ENCODE measurements at regions not wholly inside any gene's neighbourhood (a gene's known extent, or its start where the extent isn't known, plus 50 kb on each side); places are given as distances from the start of the nearest gene placed in this dataset.

DNA sequence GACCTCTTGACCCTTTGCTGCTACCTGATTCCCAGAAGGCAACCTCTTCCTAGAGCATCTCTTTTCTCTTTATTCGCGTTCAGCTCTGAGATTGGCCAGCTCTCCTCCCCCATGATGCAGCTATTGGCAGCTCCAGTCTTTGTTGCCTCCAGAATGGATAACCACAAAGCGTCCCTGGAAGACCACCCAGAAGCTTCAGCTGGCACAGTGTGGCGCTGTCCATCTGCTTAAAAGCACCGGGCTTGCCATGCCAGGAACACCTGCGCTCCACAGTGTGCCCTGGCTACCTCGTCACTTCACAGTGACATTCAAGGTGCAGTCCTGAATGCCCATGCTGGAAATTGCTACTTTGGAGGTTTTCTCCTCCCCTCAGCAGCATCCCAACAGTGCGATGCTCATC lies 353.9 kb downstream of the LMO4 start:
- DNase-seq (ENCODE audit: low read depth) = no peak

DNA sequence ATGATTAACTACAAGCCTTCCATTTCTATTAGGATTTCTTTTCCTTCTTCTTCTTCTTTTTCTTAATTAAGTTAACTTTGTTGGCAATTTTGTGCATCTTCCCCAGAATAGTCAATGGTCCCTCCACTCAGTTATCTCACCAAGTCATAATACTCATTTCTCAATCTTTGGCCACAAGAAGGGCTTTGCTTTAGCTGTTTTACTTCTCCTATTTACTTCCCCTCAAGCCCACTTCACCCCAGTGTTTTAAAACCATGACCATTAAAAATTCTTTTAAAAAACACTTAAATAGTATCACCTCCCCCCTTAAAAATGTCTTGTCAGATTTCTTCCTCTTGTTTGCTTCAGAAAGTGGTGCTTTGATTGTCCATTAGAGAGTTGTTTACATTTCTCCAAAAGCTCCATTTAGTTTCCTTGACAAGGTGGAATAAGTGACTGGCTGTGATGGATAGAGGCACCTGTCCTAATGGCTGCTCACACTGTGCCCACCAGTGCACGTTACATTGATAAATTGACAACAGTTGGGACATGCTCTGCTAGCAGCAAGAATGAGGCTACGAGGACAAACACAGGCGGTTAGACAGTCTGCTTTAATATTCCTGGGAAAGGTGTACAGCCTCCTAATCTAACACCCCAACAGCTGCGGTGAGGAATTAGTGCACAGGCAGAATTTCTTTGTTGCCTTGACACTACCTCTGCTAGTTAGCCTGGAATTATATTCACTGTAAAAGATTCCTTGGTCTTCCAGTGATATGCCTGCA lies 354.7 kb downstream of the LMO4 start:
- no peak for DNase-seq (ENCODE audit: low read depth)

DNA sequence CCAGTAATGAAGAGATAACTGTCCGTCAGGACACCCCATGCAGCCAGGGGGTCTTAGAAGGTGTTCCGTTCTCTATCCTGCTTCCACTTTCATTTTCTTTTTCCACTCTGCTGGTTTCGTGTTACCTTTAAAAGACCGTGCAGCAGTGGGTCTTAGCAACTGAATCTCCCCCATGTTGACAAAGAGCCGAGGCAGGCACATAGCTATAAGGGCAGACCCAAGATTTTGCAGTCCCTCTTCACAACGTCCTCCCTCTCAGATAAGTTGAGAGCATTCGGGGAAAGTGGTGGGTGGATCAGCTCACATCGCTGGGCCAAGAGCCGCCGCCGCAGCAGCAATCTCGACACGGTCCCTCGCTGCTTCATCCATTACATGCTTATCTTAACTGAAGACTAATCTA lies 355.5 kb downstream of the LMO4 start:
- no peak for DNase-seq (ENCODE audit: low read depth)

DNA sequence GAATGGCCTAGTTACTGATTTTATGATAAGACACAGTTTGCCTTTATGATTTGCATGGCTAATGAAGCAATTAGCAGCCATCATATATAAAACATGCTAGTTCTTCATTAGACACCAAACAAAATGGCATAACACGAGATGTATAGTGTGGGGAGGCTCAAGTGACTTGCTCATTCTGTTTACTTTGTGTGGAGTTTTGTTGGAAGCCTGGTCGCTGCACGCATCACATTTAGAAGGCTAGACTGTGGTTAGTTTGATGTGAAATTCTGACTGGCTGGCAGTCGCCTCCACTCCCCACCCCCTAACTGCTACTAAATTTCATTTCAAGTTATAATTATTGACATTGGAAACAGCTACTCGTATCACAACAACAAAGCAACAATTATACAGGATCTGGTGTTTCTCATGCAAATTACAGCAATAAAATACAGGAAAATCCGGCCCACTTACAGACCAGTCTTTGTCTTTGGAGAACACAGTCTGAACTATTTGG lies 356.1 kb downstream of the LMO4 start:
- no peak for DNase-seq (ENCODE audit: low read depth)

DNA sequence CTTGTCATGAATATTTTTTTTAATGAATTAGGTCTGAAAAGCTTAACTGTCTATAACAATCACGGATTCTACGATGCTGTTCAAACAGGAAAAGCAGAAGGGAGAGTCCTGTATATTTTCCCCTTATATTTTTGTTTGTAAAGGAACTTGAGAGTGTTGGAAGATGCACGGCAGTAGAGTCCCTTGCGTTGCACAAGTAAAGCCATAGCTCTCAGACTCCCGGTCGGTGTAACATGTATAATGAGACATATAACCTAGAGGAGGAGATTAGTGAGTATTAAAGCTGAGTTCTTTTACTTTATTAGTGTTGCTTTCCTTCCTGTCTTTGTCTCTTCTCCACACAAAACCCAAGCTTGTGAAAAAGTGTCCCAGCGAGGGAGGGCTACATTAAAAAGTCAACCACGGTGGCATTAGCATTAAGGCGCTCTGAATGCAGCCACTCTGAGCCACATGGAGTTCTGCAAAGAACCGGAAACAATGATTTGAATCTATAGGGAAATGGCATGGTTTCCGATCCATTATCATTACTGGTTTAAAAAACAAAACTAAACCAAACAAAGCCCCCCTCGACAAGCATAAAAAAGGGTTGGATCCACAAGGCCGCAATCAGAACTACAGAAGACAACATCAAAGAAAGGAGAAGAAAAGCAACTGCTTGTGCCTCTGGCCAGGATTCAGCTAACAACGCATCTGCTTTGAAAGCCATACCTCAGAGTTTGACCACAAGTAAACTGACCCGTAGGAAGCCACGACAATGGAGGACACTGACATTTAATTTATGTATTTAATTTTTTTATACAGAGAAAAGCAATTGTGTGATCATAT lies 356.8 kb downstream of the LMO4 start:
- no peak for DNase-seq (ENCODE audit: low read depth)

DNA sequence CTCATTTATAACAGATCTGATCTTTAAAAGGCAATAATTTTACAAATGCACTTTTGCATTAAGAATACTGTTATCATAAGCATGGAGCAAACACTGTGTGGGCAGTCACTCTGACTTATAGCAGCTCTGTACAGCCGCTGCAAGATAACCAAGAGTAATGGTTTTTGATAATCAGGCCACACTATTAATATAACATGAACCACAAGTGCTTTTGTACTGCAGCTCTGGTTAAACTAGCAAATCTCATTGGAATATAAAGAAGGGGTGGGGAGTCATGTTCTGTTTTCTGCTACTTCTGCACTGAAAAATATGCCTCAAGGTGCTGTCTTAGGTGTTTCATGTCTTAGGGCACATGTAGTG lies 357.4 kb downstream of the LMO4 start:
- DNase-seq (ENCODE audit: low read depth) = no peak

DNA sequence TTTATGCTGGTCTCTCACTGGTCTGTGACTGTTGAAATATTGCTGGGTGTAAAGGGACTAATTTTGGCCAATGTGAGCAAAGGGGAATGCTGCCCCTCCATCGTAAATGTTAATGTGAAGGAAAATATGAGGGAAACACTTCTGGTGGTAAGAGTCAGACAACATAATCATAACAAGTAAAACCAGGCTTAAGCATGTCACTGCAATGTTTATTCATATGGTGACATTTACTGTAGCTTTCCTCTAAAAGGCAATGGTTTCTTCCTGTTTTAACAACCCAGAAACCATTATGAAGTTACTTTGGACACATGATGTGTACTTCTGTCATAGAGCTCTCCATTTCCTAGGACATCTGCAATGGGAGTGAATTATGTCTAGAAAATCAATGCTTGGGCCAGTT lies 358.0 kb downstream of the LMO4 start:
- no peak for DNase-seq (ENCODE audit: low read depth)

DNA sequence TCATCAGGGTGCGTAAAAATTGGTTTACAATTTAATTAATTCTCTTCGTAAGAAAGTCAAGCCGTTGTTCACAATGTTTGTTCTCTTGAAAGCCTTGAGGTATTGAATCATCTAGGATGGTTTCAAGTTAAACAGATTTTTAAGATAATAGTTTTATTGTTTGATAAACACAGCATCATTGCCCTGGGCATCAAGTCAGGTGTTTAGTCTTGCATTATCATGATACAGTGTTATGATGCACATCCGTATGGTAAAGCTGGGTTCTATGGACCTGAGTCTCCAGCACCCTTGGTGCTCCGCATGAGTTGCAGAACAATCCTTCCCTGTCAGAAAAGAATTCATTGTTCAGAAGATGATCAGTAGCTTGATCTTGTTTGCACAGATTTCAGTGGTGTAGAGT lies 359.5 kb downstream of the LMO4 start:
- DNase-seq (ENCODE audit: low read depth) = no peak

DNA sequence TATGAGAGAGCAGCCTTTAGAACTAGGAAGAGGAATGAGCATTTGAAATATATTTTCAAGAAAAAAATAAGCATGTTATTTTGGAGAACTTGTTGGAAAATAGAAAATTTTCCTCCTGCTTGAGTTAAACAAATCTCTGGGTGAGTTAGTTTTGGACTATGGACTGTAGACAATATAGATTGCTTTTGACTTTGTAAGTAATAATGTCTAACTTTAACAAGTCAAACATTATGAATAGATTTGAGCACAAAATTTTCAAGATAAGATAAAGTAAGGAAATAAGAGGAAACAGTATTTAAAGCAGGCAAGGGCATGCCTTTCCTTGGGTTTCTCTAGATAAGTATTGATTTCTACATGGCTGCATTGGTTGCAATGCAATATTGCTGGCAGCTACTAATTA lies 360.8 kb downstream of the LMO4 start:
- no peak for DNase-seq (ENCODE audit: low read depth)

DNA sequence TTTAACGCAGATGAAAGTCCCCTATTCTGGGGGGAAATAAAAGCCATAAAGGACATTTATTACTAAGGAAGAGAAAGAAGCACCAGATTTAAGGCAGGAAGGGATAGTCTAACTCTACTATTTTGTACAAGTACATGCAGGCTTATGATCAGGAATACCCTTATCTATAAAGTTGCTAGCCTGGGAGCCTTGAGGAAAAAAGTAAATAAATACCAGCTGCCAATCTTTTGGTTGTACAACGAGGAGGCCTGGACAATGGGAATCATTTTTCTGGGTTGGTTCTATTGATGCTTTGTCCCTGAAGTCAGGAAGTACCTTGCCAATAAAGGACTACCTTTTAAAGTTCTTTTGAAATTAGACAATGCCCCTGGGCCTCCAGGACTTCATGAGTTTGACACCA lies 367.8 kb downstream of the LMO4 start:
- no peak for DNase-seq (ENCODE audit: low read depth)

DNA sequence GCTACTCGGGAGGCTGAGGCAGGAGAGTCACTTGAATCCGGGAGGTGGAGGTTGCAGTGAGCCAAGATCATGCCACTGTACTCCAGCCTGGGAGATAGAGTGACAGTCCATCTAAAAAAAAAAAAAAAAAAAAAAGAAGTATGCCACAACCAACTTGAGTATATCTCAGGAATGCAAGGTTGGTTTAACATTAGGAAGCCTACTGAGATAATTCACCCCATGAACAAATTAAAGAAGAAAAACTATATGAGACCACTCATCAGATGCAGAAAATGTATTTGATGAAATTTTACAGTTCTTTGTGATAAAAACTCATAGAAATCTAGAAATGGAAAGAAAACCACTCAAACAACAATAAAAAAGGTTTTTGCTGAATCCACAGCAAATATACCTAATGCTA lies 373.8 kb downstream of the LMO4 start:
- DNase-seq (ENCODE audit: low read depth) = no peak

DNA sequence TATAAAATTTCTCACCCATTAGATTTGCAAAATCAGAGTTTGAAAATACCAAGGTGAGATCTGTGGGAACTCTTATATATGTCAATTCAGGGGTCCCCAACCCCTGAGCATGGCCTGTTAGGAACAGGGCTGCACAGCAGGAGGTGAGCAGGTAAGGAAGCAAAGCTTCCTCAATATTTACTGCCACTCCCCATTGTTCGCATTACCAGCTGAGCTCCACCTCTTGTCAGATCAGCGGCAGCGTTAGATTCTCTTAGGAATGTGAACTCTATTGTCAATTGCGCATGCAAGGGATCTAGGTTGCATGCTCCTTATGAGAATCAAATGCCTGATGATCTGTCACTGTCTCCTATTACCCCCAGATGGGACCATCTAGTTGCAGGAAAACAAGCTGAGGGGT lies 376.6 kb downstream of the LMO4 start:
- no peak for DNase-seq (ENCODE audit: low read depth)

DNA sequence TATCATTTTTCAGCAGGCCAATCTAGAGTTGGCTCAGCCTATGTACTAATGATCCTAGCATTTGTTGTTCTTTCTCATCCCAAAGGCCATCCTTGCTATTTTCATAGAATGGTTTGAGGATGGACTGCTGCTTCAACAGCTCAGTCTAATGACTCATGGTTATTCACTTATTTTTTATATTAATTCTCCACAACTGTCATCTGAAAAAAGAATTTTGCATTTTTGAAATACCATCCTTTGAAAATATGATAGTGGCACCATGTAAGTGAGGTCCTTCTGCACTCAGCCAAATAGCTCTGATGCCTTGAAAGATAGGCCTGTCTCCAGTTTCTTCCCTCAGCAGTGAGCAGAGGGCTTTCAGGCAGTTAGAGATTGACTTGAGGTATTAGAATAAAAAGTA lies 377.5 kb downstream of the LMO4 start:
- DNase-seq (ENCODE audit: low read depth) = no peak

DNA sequence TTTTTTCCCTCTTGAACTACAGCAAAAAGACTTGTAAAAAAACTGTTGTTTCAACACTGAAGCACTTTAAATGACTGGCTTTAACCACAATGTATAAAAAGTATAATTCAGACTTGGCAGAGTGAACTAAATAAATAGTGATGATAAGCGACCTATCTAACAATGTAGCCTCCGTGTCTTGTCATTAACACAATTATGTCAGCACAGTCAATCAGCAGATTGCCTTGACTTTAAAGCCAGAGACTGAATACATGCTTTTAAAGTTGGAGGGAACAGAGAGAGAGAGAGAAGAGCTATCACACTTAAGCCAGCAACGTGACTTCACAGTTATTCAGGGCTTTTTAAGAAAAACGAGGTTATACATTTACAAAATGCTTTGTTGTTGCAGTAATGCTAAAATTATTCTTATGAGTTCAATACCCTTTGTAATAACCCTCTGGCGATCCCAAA lies 378.1 kb downstream of the LMO4 start:
- no peak for DNase-seq (ENCODE audit: low read depth)

DNA sequence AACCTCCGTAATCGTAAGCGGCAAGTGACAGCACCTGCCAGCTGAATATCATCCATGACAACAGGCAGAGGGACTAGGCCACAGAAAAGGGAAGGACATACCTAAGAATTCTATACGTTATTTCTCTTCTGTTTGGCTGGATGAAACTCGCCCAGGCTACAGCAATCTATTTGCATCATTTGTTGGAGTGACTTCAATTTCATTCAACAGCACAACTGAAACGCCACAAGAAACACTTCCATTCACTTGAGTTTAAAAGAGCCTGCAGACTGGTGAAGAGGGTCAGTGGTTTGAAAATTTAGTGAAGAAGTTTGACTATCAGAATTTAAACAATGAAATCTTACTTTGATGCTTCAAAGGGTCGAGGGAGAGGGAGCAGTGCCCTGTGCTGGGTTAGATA lies 378.7 kb downstream of the LMO4 start:
- no peak for DNase-seq (ENCODE audit: low read depth)

DNA sequence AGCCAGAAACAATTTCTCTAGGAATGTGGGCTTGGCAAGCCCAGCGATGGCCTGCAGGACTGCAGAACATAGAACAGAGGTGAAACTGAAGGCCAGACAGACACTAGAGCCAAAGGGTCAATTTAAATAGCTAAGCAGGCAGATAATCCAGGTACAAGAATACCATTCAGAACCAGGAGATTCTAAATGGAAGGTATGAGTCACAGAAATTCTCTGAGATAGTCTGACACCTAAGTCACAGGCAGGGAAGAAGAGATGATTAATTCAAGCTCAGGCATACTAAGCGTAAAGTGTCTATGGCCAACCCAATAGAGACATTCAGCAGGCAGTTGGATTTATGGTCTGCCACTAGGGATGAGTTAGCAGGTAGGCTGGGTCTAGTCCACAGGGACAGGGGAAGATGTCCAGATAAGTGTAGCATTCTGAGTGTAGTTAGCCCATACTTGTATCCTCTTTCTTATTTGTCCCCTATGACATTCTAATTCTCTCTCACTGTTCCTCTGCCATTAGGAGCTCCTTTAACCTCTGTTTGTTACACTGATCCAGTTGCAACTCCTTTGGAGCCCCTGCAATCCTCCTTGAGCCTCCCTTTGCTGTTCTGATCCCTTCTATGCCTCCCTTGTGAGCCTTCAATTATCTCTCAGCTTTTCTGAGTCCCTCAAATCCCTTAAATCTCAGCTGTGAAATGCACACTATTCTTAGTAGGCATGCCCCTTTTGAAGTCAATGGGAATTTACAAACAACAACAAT lies 383.8 kb downstream of the LMO4 start:
- no peak for DNase-seq (ENCODE audit: low read depth)

DNA sequence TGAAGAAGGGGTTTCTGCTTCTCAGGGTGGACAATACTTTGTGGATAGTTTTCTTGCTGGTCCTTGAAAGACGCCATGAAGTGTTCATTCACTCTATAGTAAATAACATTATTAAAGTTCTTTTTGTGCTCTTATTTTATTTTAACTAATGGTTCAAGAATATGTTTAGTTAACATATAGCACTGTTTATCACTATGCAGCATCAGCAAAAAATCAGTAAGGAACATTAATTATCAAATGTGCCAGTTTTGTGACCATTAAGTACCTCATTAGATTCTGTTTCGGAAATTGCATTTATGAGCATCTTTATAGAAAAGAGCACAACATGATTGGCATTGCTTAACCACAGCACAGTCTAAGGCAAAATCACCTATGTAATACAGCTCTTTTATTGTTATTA lies 385.6 kb downstream of the LMO4 start:
- DNase-seq (ENCODE audit: low read depth) = no peak

DNA sequence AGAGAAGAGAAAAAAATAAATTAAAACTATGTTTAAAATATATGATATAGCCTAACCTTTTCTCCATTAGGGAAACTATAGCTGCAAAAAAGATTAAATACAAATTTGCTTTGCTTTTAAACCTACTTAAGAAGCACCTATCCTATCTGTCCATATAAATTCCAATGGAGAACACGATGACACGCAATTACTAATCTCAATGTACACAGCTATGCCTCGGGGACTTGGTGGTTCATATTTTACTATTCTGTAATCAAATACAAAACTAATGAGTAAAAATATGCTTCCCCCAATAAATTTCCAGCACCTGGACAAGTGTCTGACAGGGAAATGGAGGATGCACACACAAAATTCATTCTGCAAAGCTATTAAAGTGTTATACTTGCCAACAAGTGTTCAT lies 386.4 kb downstream of the LMO4 start:
- no peak for DNase-seq (ENCODE audit: low read depth)

DNA sequence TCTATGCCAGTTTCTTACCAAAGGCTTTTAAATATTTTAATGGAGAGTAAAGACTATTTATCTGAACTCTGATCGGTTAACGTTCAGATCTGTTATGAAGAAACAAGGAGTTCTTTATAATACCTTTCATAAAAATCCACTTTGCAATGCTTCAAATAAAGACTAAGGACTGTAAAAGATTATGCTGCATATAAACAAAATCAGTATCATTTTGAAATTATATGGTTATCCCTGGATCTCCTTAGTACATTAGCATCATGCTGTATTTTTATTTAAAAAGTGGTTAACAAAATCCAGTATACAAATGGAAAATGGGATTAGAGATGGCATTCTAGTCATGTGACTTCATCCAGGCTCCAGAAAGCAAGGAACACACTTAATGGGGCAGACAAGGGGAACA lies 386.8 kb downstream of the LMO4 start:
- DNase-seq (ENCODE audit: low read depth) = no peak

DNA sequence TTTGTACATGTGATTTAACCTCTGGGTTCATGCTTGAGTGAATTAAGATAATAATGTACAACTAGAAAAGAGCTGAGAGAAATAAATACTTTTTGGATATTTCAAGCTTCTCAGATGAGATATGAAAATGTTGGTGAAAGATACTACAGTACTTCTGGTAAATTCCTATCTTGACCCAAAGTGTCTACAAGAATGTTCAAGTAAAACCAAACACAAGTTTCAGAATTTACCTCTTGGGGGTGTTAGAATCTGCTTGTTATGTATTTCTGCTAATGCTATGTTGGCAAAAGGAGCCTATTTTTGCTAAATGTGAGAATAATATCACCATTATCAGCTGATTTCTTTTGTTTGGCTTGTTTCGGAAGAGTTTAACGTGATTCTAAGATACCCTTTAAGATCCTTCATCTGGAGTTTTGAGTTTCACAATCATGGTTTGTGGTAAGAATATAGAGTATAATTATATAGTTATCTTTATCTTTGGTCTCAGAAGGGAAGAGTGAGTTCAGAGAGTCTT lies 388.5 kb downstream of the LMO4 start:
- no peak for DNase-seq (ENCODE audit: low read depth)

DNA sequence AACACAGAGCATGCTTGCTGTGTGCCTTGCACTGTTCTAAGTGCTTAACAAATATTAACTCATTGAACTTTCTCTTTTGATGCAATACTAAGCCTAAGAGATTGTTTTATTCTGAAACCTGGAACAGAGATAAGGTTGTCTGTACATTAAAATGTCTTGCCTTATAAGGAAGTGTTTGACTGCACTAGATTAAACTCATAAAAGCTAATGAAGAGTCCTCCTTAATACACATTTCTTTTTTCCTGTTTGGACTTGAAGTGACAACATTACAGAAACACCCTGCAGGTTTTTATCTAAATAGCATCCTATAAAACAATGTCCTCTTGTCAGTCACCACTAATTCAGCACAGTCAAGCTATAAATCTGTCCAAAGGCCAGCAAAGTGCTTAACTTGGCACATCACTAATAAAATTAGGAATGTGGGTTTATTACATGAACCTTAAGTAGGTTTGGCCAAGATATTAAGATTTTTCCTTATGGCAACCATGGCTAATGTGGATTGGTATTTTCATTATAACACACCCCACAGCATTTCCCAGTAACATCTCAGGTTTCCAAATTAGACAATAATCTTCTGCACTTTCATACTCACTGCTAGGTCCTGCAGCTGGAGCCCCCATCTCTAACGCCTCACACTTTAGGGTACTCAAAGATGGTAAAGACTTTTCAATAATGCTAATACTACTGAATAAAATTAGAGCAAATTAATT lies 389.7 kb downstream of the LMO4 start:
- no peak for DNase-seq (ENCODE audit: low read depth)

DNA sequence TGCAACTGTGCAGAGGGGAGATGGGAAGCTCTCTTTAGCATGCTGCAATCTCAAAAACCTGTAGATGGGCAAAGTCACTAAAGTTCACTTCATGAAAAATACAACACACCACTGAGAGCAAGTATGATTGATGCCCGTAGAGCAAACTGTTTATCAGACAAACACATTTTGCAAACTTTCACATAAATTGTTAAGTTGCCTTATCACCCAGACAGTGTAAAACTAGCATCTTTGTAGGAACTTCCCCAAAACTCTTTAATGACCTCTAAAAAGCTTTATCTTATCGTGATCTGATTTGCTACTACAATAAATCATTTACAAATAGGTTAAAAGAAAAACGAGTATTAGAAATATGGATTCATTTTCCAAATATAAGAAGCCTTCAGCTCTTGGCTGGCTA lies 391.0 kb downstream of the LMO4 start:
- no peak for DNase-seq (ENCODE audit: low read depth)
